ENCODE measurements at regions not wholly inside any gene's neighbourhood (a gene's known extent, or its start where the extent isn't known, plus 50 kb on each side); places are given as distances from the start of the nearest gene placed in this dataset.

- H3K9me3 ChIP-seq (ENCODE audit: control insufficient read depth, low read length) = no peaks in the 10 kb centered on the region
- no peak overlapping the region for H3K4me3 ChIP-seq (ENCODE audit: low read length)
- no peaks in the 10 kb centered on the region for H3K4me1 ChIP-seq (ENCODE audit: control insufficient read depth, insufficient read depth, low read length)
- H3K27me3 ChIP-seq (ENCODE audit: control insufficient read depth, insufficient read depth) = no peaks in the 10 kb centered on the region
- ATAC-seq (no peak), DNase-seq (no peak)
- 63% methylated on average over 1 of the region's 1 CpG for WGBS
- intact Hi-C loops (cut with DNase I) = no loop called here
- no peak overlapping the region for H3K27ac ChIP-seq (ENCODE audit: low read length)
Observed at GRCh38 chr13:63025741-63026140, 1610.1 kb upstream of the PCDH20 start.

GRCh38 chr13:63024458-63024857, 1608.8 kb upstream of the PCDH20 start:
- WGBS = 43% methylated on average over 3 of the region's 3 CpGs
- no peak overlapping the region for H3K4me3 ChIP-seq (ENCODE audit: low read length)
- no peaks in the 10 kb centered on the region for H3K4me1 ChIP-seq (ENCODE audit: control insufficient read depth, insufficient read depth, low read length)
- intact Hi-C loops (cut with DNase I) = no loop called here
- no peak for DNase-seq
- H3K27ac ChIP-seq (ENCODE audit: low read length) = no peak overlapping the region
- no peaks in the 10 kb centered on the region for H3K9me3 ChIP-seq (ENCODE audit: control insufficient read depth, low read length)
- ATAC-seq = no peak
- no peaks in the 10 kb centered on the region for H3K27me3 ChIP-seq (ENCODE audit: control insufficient read depth, insufficient read depth)

GRCh38 chr13:63011996-63012395, 1596.3 kb upstream of the PCDH20 start:
- DNase-seq (no peak), ATAC-seq (no peak)
- Histone ChIP-seq H3K4me1 (ENCODE audit: control insufficient read depth, insufficient read depth, low read length) (no peaks in the 10 kb centered on the region), H3K27ac (ENCODE audit: low read length) (no peak overlapping the region), H3K9me3 (ENCODE audit: control insufficient read depth, low read length) (peaks cover 2% of the 10 kb centered on the region), H3K4me3 (ENCODE audit: low read length) (no peak overlapping the region), H3K27me3 (ENCODE audit: control insufficient read depth, insufficient read depth) (no peaks in the 10 kb centered on the region)
- WGBS = 73% methylated on average over 2 of the region's 2 CpGs
- intact Hi-C loops (cut with DNase I) = no loop called here

GRCh38 chr13:63010072-63010658, 1594.5 kb upstream of the PCDH20 start:
- intact Hi-C loops (cut with DNase I) = no loop called here
- H3K4me1 ChIP-seq (ENCODE audit: control insufficient read depth, insufficient read depth, low read length) = no peaks in the 10 kb centered on the region

GRCh38 chr13:63005625-63006024, 1590.0 kb upstream of the PCDH20 start:
- Histone ChIP-seq H3K9me3 (ENCODE audit: control insufficient read depth, low read length) (peaks cover 2% of the 10 kb centered on the region), H3K4me3 (ENCODE audit: low read length) (no peak overlapping the region), H3K27ac (ENCODE audit: low read length) (no peak overlapping the region), H3K27me3 (ENCODE audit: control insufficient read depth, insufficient read depth) (no peaks in the 10 kb centered on the region), H3K4me1 (ENCODE audit: control insufficient read depth, insufficient read depth, low read length) (no peaks in the 10 kb centered on the region)
- DNase-seq (no peak), ATAC-seq (no peak)
- intact Hi-C loops (cut with DNase I) = no loop called here

More at GRCh38 chr13:63010072-63010658, 1594.5 kb upstream of the PCDH20 start:
- Histone ChIP-seq H3K4me3 (ENCODE audit: low read length) (no peak overlapping the region), H3K9me3 (ENCODE audit: control insufficient read depth, low read length) (peaks cover 2% of the 10 kb centered on the region), H3K27ac (ENCODE audit: low read length) (no peak overlapping the region), H3K27me3 (ENCODE audit: control insufficient read depth, insufficient read depth) (no peaks in the 10 kb centered on the region)
- DNase-seq = no peak
- ATAC-seq = no peak

GRCh38 chr13:62997696-62998095, 1582.0 kb upstream of the PCDH20 start:
- intact Hi-C loops (cut with DNase I) = no loop called here
- Histone ChIP-seq H3K9me3 (ENCODE audit: control insufficient read depth, low read length) (no peaks in the 10 kb centered on the region), H3K27me3 (ENCODE audit: control insufficient read depth, insufficient read depth) (no peaks in the 10 kb centered on the region), H3K4me1 (ENCODE audit: control insufficient read depth, insufficient read depth, low read length) (no peaks in the 10 kb centered on the region), H3K27ac (ENCODE audit: low read length) (no peak overlapping the region), H3K4me3 (ENCODE audit: low read length) (no peak overlapping the region)
- DNase-seq (no peak), ATAC-seq (no peak)
- WGBS = 84% methylated on average over 1 of the region's 1 CpG

GRCh38 chr13:62997038-62997599, 1581.5 kb upstream of the PCDH20 start:
- Histone ChIP-seq H3K9me3 (ENCODE audit: control insufficient read depth, low read length) (no peaks in the 10 kb centered on the region), H3K27me3 (ENCODE audit: control insufficient read depth, insufficient read depth) (no peaks in the 10 kb centered on the region), H3K4me1 (ENCODE audit: control insufficient read depth, insufficient read depth, low read length) (no peaks in the 10 kb centered on the region), H3K4me3 (ENCODE audit: low read length) (no peak overlapping the region), H3K27ac (ENCODE audit: low read length) (no peak overlapping the region)
- DNase-seq (no peak), ATAC-seq (no peak)
- intact Hi-C loops (cut with DNase I) = no loop called here
- WGBS = 67% methylated on average over 2 of the region's 2 CpGs

GRCh38 chr13:62973804-62974203, 1558.2 kb upstream of the PCDH20 start:
- ATAC-seq (no peak), DNase-seq (no peak)
- Histone ChIP-seq H3K4me3 (ENCODE audit: low read length) (no peak overlapping the region), H3K27me3 (ENCODE audit: control insufficient read depth, insufficient read depth) (no peaks in the 10 kb centered on the region), H3K9me3 (ENCODE audit: control insufficient read depth, low read length) (no peaks in the 10 kb centered on the region), H3K4me1 (ENCODE audit: control insufficient read depth, insufficient read depth, low read length) (no peaks in the 10 kb centered on the region), H3K27ac (ENCODE audit: low read length) (no peak overlapping the region)
- intact Hi-C loops (cut with DNase I) = no loop called here
- WGBS = 75% methylated on average over 5 of the region's 5 CpGs

- no peaks in the 10 kb centered on the region for H3K4me1 ChIP-seq (ENCODE audit: control insufficient read depth, insufficient read depth, low read length)
- ATAC-seq (no peak), DNase-seq (no peak)
- H3K27ac ChIP-seq (ENCODE audit: low read length) = no peak overlapping the region
- H3K27me3 ChIP-seq (ENCODE audit: control insufficient read depth, insufficient read depth) = no peaks in the 10 kb centered on the region
- no peak overlapping the region for H3K4me3 ChIP-seq (ENCODE audit: low read length)
- no peaks in the 10 kb centered on the region for H3K9me3 ChIP-seq (ENCODE audit: control insufficient read depth, low read length)
- intact Hi-C loops (cut with DNase I) = no loop called here
Observed at GRCh38 chr13:62964522-62964921, 1548.9 kb upstream of the PCDH20 start.

- H3K4me3 ChIP-seq (ENCODE audit: low read length) = no peak overlapping the region
- DNase-seq = no peak
- 42% methylated on average over 3 of the region's 3 CpGs for WGBS
- no peaks in the 10 kb centered on the region for H3K4me1 ChIP-seq (ENCODE audit: control insufficient read depth, insufficient read depth, low read length)
- no peak overlapping the region for H3K27ac ChIP-seq (ENCODE audit: low read length)
- intact Hi-C loops (cut with DNase I) = no loop called here
- ATAC-seq = no peak
- H3K9me3 ChIP-seq (ENCODE audit: control insufficient read depth, low read length) = no peaks in the 10 kb centered on the region
- no peaks in the 10 kb centered on the region for H3K27me3 ChIP-seq (ENCODE audit: control insufficient read depth, insufficient read depth)
Observed at GRCh38 chr13:62960723-62961122, 1545.1 kb upstream of the PCDH20 start.

GRCh38 chr13:62933809-62934208, 1518.2 kb upstream of the PCDH20 start:
- H3K27me3 ChIP-seq (ENCODE audit: control insufficient read depth, insufficient read depth) = no peaks in the 10 kb centered on the region
- H3K4me3 ChIP-seq (ENCODE audit: low read length) = no peak overlapping the region
- intact Hi-C loops (cut with DNase I) = no loop called here
- H3K4me1 ChIP-seq (ENCODE audit: control insufficient read depth, insufficient read depth, low read length) = no peaks in the 10 kb centered on the region
- no peak overlapping the region for H3K27ac ChIP-seq (ENCODE audit: low read length)
- ATAC-seq (no peak), DNase-seq (no peak)
- H3K9me3 ChIP-seq (ENCODE audit: control insufficient read depth, low read length) = no peaks in the 10 kb centered on the region
- WGBS = 62% methylated on average over 1 of the region's 1 CpG

- no peaks in the 10 kb centered on the region for H3K27me3 ChIP-seq (ENCODE audit: control insufficient read depth, insufficient read depth)
- no peak overlapping the region for H3K27ac ChIP-seq (ENCODE audit: low read length)
- 25% methylated on average over 2 of the region's 2 CpGs for WGBS
- DNase-seq = no peak
- H3K4me1 ChIP-seq (ENCODE audit: control insufficient read depth, insufficient read depth, low read length) = no peaks in the 10 kb centered on the region
- H3K4me3 ChIP-seq (ENCODE audit: low read length) = no peak overlapping the region
- intact Hi-C loops (cut with DNase I) = no loop called here
- no peaks in the 10 kb centered on the region for H3K9me3 ChIP-seq (ENCODE audit: control insufficient read depth, low read length)
- no peak for ATAC-seq
Observed at GRCh38 chr13:62932256-62932883, 1516.7 kb upstream of the PCDH20 start.
